ENCODE measurements at regions not wholly inside any gene's neighbourhood (a gene's known extent, or its start where the extent isn't known, plus 50 kb on each side); places are given as distances from the start of the nearest gene placed in this dataset.

GRCh38 chr3:26104851-26105251 is 315.0 kb downstream of the OXSM start:
- Histone ChIP-seq H2BK5ac (ENCODE audit: low read depth, low read length) (no peak overlapping the region), H2BK12ac (ENCODE audit: low read depth, low read length) (no peak overlapping the region), H3K56ac (replicated peaks; ENCODE audit: insufficient read length, low read depth, low read length) (no peak overlapping the region), H4K5ac (ENCODE audit: insufficient read length, low read depth, low read length) (no peak overlapping the region), H2AK5ac (ENCODE audit: low read depth, low read length) (no peak overlapping the region), H3K4me1 (replicated peaks in 1 of 4; ENCODE audit: control insufficient read depth in 3 of 4, insufficient read depth in 4 of 4, low read length in 3 of 4) (no peaks in the 10 kb centered on the region), H3K79me1 (ENCODE audit: low read depth, low read length) (no peaks in the 10 kb centered on the region), H4K91ac (replicated peaks; ENCODE audit: insufficient read length, low read length) (no peak overlapping the region), H2AFZ (ENCODE audit: low read length) (no peak overlapping the region), H3K4me3 (ENCODE audit: extremely low read depth in 1 of 4, insufficient read depth in 2 of 4, low read depth in 3 of 4, low read length in 4 of 4) (no peak overlapping the region), H3K18ac (ENCODE audit: extremely low read depth, low read length) (no peak overlapping the region), H2BK120ac (replicated peaks; ENCODE audit: low read depth, low read length) (no peak overlapping the region), H3K9ac (replicated peaks in 1 of 4; ENCODE audit: extremely low read depth in 1 of 4, low read depth in 3 of 4, low read length in 3 of 4) (peak overlapping the region in 1 of 4 experiments; percentile 34; a peak in 1 of 7 replicates), H4K20me1 (replicated peaks in 1 of 2; ENCODE audit: control insufficient read depth in 1 of 2, insufficient read depth in 2 of 2, low read length in 2 of 2) (no peaks in the 10 kb centered on the region), H3K4ac (replicated peaks; ENCODE audit: insufficient read length, low read depth, low read length) (no peak overlapping the region), H3K79me2 (ENCODE audit: control insufficient read depth in 1 of 2, insufficient read depth in 2 of 2, low read length in 2 of 2) (no peaks in the 10 kb centered on the region), H3K23me2 (ENCODE audit: low read depth, low read length) (no peaks in the 10 kb centered on the region), H3K23ac (ENCODE audit: insufficient read length) (no peak overlapping the region), H4K8ac (ENCODE audit: extremely low read depth, insufficient read depth, low read length) (no peak overlapping the region), H3K36me3 (ENCODE audit: control insufficient read depth in 2 of 4, insufficient read depth in 4 of 4, low read length in 3 of 4) (no peaks in the 10 kb centered on the region), H3K27ac (ENCODE audit: low read depth, low read length) (no peak overlapping the region), H2BK15ac (ENCODE audit: low read length) (no peak overlapping the region), H3K4me2 (ENCODE audit: insufficient read depth in 1 of 2, low read depth in 2 of 2, low read length in 2 of 2) (no peak overlapping the region), H3K27me3 (replicated peaks in 1 of 4; ENCODE audit: control insufficient read depth in 3 of 4, extremely low read depth in 1 of 4, insufficient read depth in 3 of 4, low read length in 3 of 4) (no peaks in the 10 kb centered on the region), H3K14ac (ENCODE audit: insufficient read length) (no peak overlapping the region), H3K9me3 (ENCODE audit: insufficient read depth in 2 of 2, low read depth in 1 of 2, low read length in 1 of 2) (no peaks in the 10 kb centered on the region), H2BK20ac (ENCODE audit: low read length) (no peak overlapping the region)
- ChIA-PET CTCF (ENCODE audit: partially characterized antibody) (no interaction called here), POLR2A (ENCODE audit: partially characterized antibody) (no interaction called here)
- no peak for DNase-seq (ENCODE audit: low read depth in 1 of 2, low spot score in 2 of 2)
- no peak for TF ChIP-seq SP1 (IDR thresholded peaks at IDR 0.05; ENCODE audit: low read depth, low read length)
- no peak for FAIRE-seq
- WGBS, 2 experiments (ENCODE audit: extremely low coverage in 1 of 2, insufficient coverage in 1 of 2, insufficient read length in 1 of 2, insufficient replicate concordance in 2 of 2, low coverage in 1 of 2, low lambda C conversion rate in 2 of 2, missing lambda C conversion rate in 1 of 2) = 64% methylated on average over 2 of the region's 2 CpGs; no CpG with 5 or more reads in 1 of the 2 experiments
